ENCODE measurements at regions not wholly inside any gene's neighbourhood (a gene's known extent, or its start where the extent isn't known, plus 50 kb on each side); places are given as distances from the start of the nearest gene placed in this dataset.

DNA sequence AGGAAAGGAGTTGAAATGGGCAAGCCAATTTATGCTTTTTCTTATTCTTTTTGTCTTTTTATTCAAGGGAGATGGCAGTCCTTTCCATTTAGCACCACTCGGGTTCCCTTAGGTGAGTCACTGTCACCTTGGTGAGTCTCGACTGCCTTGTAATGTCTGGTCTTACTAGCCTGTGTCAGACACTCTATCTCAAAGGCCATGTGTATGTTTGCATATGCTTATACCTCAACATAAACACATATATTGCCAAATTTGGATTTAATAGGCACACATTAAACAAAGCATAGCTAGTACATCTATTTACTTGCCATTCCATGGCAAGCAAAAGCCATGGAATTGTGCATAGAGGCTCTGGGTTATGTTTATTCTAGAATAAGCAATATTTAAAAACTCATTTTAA is 624.9 kb upstream of the FOXG1 start:
- CTCF ChIA-PET = no interaction called here
- POLR2A ChIA-PET = no interaction called here
- TF ChIP-seq LEF1 (IDR thresholded peaks at IDR 0.05; ENCODE audit: borderline replicate concordance) (no peak), TARDBP (IDR thresholded peaks at IDR 0.05) (no peak), ZNF384 (IDR thresholded peaks at IDR 0.05) (no peak), L3MBTL2 (conservative IDR thresholded peaks at IDR 0.05) (no peak), SUZ12 (IDR thresholded peaks at IDR 0.05) (no peak), FOXM1 (IDR thresholded peaks at IDR 0.05; ENCODE audit: borderline replicate concordance) (no peak), ARNT (IDR thresholded peaks at IDR 0.05) (no peak), BHLHE40 (IDR thresholded peaks at IDR 0.05; ENCODE audit: borderline replicate concordance) (no peak), HDGF (IDR thresholded peaks at IDR 0.05; ENCODE audit: borderline replicate concordance) (no peak), CTBP1 (IDR thresholded peaks at IDR 0.05; ENCODE audit: borderline replicate concordance) (no peak), ELF4 (IDR thresholded peaks at IDR 0.05) (no peak), NFRKB (IDR thresholded peaks at IDR 0.05) (no peak), FOXK2 (IDR thresholded peaks at IDR 0.05) (no peak), FOXA1 (IDR thresholded peaks at IDR 0.05) (no peak), SP1 (IDR thresholded peaks at IDR 0.05) (no peak)
- DNase-seq (ENCODE audit: extremely low spot score) = no peak

GRCh38 chr14:28142400-28143015 is 624.1 kb upstream of the FOXG1 start:
- DNase-seq (ENCODE audit: extremely low spot score) = peak; percentile 15
- POLR2A ChIA-PET = no interaction called here
- TF ChIP-seq LEF1 (IDR thresholded peaks at IDR 0.05; ENCODE audit: borderline replicate concordance) (no peak), ZNF384 (IDR thresholded peaks at IDR 0.05) (peak; percentile 81)
- CTCF ChIA-PET = interaction anchor here (0.7 kb wide), 1 partner anchor 15 kb away, joined by 7 read pairs; no protein-coding TSS in a partner anchor

DNA sequence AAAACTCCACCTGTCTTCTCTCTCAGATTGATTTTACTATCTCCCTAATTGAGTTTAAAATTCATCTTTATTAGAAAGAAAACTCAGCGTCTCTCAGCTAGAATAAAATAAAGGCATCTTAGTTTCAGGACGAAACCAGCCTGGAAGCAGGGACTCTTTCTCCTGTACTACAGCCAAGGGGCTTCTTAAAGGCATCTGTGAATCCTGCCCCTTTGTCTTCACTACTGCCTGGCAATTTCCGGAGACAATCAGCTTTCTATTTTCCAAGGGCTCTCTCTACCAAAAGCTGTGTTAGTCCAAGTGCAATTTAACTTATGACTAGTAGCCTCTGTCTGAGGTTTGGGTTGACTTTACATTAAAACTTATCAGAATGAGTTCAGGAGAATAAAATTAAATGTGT is 623.3 kb upstream of the FOXG1 start:
- DNase-seq (ENCODE audit: extremely low spot score) = no peak
- no peak for TF ChIP-seq FOXA1 (IDR thresholded peaks at IDR 0.05)
- TF ChIP-seq ARNT (IDR thresholded peaks at IDR 0.05) = no peak
- TF ChIP-seq ELF4 (IDR thresholded peaks at IDR 0.05) = no peak
- TF ChIP-seq, protein P1, sequence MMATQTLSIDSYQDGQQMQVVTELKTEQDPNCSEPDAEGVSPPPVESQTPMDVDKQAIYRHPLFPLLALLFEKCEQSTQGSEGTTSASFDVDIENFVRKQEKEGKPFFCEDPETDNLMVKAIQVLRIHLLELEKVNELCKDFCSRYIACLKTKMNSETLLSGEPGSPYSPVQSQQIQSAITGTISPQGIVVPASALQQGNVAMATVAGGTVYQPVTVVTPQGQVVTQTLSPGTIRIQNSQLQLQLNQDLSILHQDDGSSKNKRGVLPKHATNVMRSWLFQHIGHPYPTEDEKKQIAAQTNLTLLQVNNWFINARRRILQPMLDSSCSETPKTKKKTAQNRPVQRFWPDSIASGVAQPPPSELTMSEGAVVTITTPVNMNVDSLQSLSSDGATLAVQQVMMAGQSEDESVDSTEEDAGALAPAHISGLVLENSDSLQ (IDR thresholded peaks at IDR 0.05) = no peak
- TF ChIP-seq TARDBP (IDR thresholded peaks at IDR 0.05) = no peak
- no peak for TF ChIP-seq BHLHE40 (IDR thresholded peaks at IDR 0.05; ENCODE audit: borderline replicate concordance)
- no peak for TF ChIP-seq SUZ12 (IDR thresholded peaks at IDR 0.05)
- TF ChIP-seq L3MBTL2 (conservative IDR thresholded peaks at IDR 0.05) = no peak
- no peak for TF ChIP-seq ZNF384 (IDR thresholded peaks at IDR 0.05)
- TF ChIP-seq LEF1 (IDR thresholded peaks at IDR 0.05; ENCODE audit: borderline replicate concordance) = no peak
- TF ChIP-seq FOXM1 (IDR thresholded peaks at IDR 0.05; ENCODE audit: borderline replicate concordance) = no peak
- TF ChIP-seq CTBP1 (IDR thresholded peaks at IDR 0.05; ENCODE audit: borderline replicate concordance) = no peak
- TF ChIP-seq FOXK2 (IDR thresholded peaks at IDR 0.05) = no peak
- no peak for TF ChIP-seq NFRKB (IDR thresholded peaks at IDR 0.05)
- no peak for TF ChIP-seq HDGF (IDR thresholded peaks at IDR 0.05; ENCODE audit: borderline replicate concordance)
- no peak for TF ChIP-seq SP1 (IDR thresholded peaks at IDR 0.05)
- ChIA-PET POLR2A (no interaction called here), CTCF (interaction anchor here (0.7 kb wide), 1 partner anchor 14 kb away, joined by 7 read pairs; no protein-coding TSS in a partner anchor)

DNA sequence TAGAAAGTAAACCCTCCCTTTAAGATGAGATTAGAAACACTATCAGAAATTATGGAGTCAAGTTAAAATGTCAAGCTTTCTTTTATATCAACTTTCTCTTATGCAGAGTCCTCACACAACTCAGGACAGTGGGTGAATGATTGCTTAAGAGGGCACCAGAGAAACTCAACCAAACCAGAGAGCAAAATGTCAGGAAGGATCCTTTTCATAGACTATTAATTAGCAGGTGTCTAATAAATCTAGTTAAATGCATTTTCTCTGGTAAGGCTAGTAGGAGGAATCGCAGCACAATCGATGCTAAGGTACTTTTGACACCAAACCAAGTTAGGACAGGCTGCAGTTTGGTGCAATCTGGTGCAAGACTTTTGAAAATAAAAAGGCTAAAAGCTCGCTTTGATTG is 614.7 kb upstream of the FOXG1 start:
- ChIA-PET POLR2A (no interaction called here), CTCF (interaction anchor here (0.6 kb wide), 1 partner anchor 31 kb away, joined by 4 read pairs; no protein-coding TSS in a partner anchor)

GRCh38 chr14:28152453-28153044 is 614.0 kb upstream of the FOXG1 start:
- POLR2A ChIA-PET = no interaction called here
- TF ChIP-seq SUZ12 (IDR thresholded peaks at IDR 0.05) = no peak
- no peak for TF ChIP-seq CTBP1 (IDR thresholded peaks at IDR 0.05; ENCODE audit: borderline replicate concordance)
- no peak for TF ChIP-seq FOXM1 (IDR thresholded peaks at IDR 0.05; ENCODE audit: borderline replicate concordance)
- TF ChIP-seq FOXK2 (IDR thresholded peaks at IDR 0.05) = no peak
- no peak for TF ChIP-seq TARDBP (IDR thresholded peaks at IDR 0.05)
- no peak for TF ChIP-seq L3MBTL2 (conservative IDR thresholded peaks at IDR 0.05)
- TF ChIP-seq HDGF (IDR thresholded peaks at IDR 0.05; ENCODE audit: borderline replicate concordance) = no peak
- TF ChIP-seq ELF4 (IDR thresholded peaks at IDR 0.05) = no peak
- no peak for TF ChIP-seq ZNF384 (IDR thresholded peaks at IDR 0.05)
- TF ChIP-seq, protein P1 (IDR thresholded peaks at IDR 0.05) = no peak
- no peak for TF ChIP-seq BHLHE40 (IDR thresholded peaks at IDR 0.05; ENCODE audit: borderline replicate concordance)
- no peak for TF ChIP-seq ARNT (IDR thresholded peaks at IDR 0.05)
- TF ChIP-seq LEF1 (IDR thresholded peaks at IDR 0.05; ENCODE audit: borderline replicate concordance) = no peak
- no peak for DNase-seq (ENCODE audit: extremely low spot score)
- CTCF ChIA-PET = interaction anchor here (0.6 kb wide), 1 partner anchor 32 kb away, joined by 4 read pairs; no protein-coding TSS in a partner anchor

More for the DNA sequence above, 614.7 kb upstream of the FOXG1 start:
- DNase-seq (ENCODE audit: extremely low spot score) = no peak
- TF ChIP-seq SUZ12 (IDR thresholded peaks at IDR 0.05) (no peak), L3MBTL2 (conservative IDR thresholded peaks at IDR 0.05) (no peak), CTBP1 (IDR thresholded peaks at IDR 0.05; ENCODE audit: borderline replicate concordance) (no peak), ARNT (IDR thresholded peaks at IDR 0.05) (no peak), HDGF (IDR thresholded peaks at IDR 0.05; ENCODE audit: borderline replicate concordance) (no peak), FOXK2 (IDR thresholded peaks at IDR 0.05) (no peak), FOXM1 (IDR thresholded peaks at IDR 0.05; ENCODE audit: borderline replicate concordance) (no peak), SP1 (IDR thresholded peaks at IDR 0.05) (no peak), TARDBP (IDR thresholded peaks at IDR 0.05) (no peak), BHLHE40 (IDR thresholded peaks at IDR 0.05; ENCODE audit: borderline replicate concordance) (no peak), FOXA1 (IDR thresholded peaks at IDR 0.05) (no peak), NFRKB (IDR thresholded peaks at IDR 0.05) (no peak), ELF4 (IDR thresholded peaks at IDR 0.05) (no peak), LEF1 (IDR thresholded peaks at IDR 0.05; ENCODE audit: borderline replicate concordance) (no peak), ZNF384 (IDR thresholded peaks at IDR 0.05) (no peak)
- TF ChIP-seq, protein P1 (IDR thresholded peaks at IDR 0.05) = no peak

All from HEK293T (cell line).